SU-DHL-6 (cell line): ENCODE measurements at regions not wholly inside any gene's neighbourhood (a gene's known extent, or its start where the extent isn't known, plus 50 kb on each side); places are given as distances from the start of the nearest gene placed in this dataset.

ENCODE experiments used
- H2AFZ ChIP-seq: fragments of 200-600 bp; sonication (generic); 2 replicates; pipeline ENCODE4 v1.6.1; 2014; ENCODE audit warnings: low read depth, mild to moderate bottlenecking, moderate library complexity, mixed read lengths, antibody characterized with exemption, low read length; ENCODE audit not compliant: severe bottlenecking
- H3F3A ChIP-seq: fragments of 200-600 bp; shearing (Covaris generic); 2 replicates; pipeline ENCODE4 v1.6.0; 2016; ENCODE audit warnings: antibody characterized with exemption, mild to moderate bottlenecking; ENCODE audit not compliant: insufficient read depth
- H3K27ac ChIP-seq: fragments of 200-600 bp; sonication (generic); 2 replicates; pipeline ENCODE4 v1.5.1; 2016; ENCODE audit warnings: low read depth, mild to moderate bottlenecking, low read length, moderate library complexity, mixed read lengths
- H3K27me3 ChIP-seq: fragments of 200-600 bp; sonication (generic), shearing (Covaris generic); 2 replicates; pipeline ENCODE4 v1.6.0; 2014; ENCODE audit warnings: mild to moderate bottlenecking, low read length
- H3K36me3 ChIP-seq: fragments of 200-600 bp; sonication (generic); 2 replicates; pipeline ENCODE4 v1.6.1; 2014; ENCODE audit warnings: mild to moderate bottlenecking, low read length, mixed read lengths
- H3K4me2 ChIP-seq: fragments of 300-600, 200-600 bp; shearing (Covaris generic), sonication (generic); 2 replicates; pipeline ENCODE4 v1.6.0; 2014; ENCODE audit warnings: low read length, low read depth, mild to moderate bottlenecking; ENCODE audit not compliant: poor library complexity, severe bottlenecking
- H3K4me3 ChIP-seq: fragments of 200-600 bp; sonication (generic); 2 replicates; pipeline ENCODE4 v1.5.1; 2014; ENCODE audit warnings: antibody characterized with exemption, low read length, mild to moderate bottlenecking, mixed read lengths; ENCODE audit not compliant: insufficient read depth, poor library complexity, severe bottlenecking
- H3K79me2 ChIP-seq: fragments of 200-600 bp; sonication (generic); 2 replicates; pipeline ENCODE4 v1.6.1; 2014; ENCODE audit warnings: mild to moderate bottlenecking, low read length, moderate library complexity; ENCODE audit not compliant: insufficient read depth
- H3K9ac ChIP-seq: fragments of 200-600 bp; sonication (generic); 2 replicates; pipeline ENCODE4 v1.7.0; 2014; ENCODE audit warnings: mild to moderate bottlenecking, low read length
- H3K9me2 ChIP-seq: fragments of 200-600 bp; sonication (generic); replicated peaks from 2 replicates; pipeline ENCODE4 v1.6.1; 2014; ENCODE audit warnings: low read length; ENCODE audit not compliant: insufficient read depth
- H3K9me3 ChIP-seq: fragments of 200-600 bp; sonication (generic); 2 replicates; pipeline ENCODE4 v1.6.1; 2014; ENCODE audit warnings: low read length, mixed read lengths; ENCODE audit not compliant: insufficient read depth
- H4K20me1 ChIP-seq: fragments of 200-600 bp; sonication (generic); 2 replicates; pipeline ENCODE4 v1.6.1; 2014; ENCODE audit warnings: low read depth, mild to moderate bottlenecking, antibody characterized with exemption, low read length, moderate library complexity, mixed read lengths
- EZH2phosphoT487 ChIP-seq: fragments of 200-600 bp; sonication (generic), shearing (Covaris generic); conservative IDR thresholded peaks from 2 replicates; pipeline ENCODE4 v1.6.1; 2018; ENCODE audit warnings: mild to moderate bottlenecking, antibody characterized with exemption, low read length, moderate library complexity, mixed read lengths
- TF ChIP-seq, protein P1 (sequence below): fragments of 200-600 bp; sonication (generic); IDR thresholded peaks from one replicate; pipeline ENCODE4 v1.5.1; 2017; ENCODE audit warnings: antibody characterized with exemption, mild to moderate bottlenecking, low read length, moderate library complexity; ENCODE audit not compliant: insufficient read depth, poor library complexity, severe bottlenecking

DNA sequence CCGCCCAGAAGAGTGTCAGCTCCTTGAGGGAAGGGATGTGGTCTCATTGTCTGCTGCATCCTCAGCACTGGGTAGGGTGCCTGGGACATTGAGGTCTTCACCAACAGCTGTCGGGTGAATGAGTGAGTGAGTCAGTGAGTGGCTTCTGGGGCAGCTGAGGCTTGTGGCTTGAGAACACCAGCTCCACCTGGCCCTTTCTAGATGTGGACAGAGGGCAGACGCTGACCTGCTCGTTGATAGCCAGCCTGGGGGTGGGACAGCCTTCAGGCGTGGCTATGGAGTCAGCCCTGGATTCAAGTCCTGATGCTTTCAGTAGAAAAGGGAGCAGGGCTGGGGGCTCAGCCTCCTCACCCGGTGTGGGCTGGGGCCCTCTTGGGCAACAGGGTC, 215.1 kb downstream of the C9orf50 start:
- Histone ChIP-seq H3K9ac (no peak overlapping the region), H3K9me3 (no peaks in the 10 kb centered on the region), H3K4me3 (no peak overlapping the region), H3K79me2 (no peaks in the 10 kb centered on the region), H3K27me3 (no peaks in the 10 kb centered on the region), H3K9me2 (no peaks in the 10 kb centered on the region), H3K27ac (no peak overlapping the region), H3K36me3 (no peaks in the 10 kb centered on the region), H3F3A (no peaks in the 10 kb centered on the region), H2AFZ (no peak overlapping the region), H4K20me1 (no peaks in the 10 kb centered on the region), H3K4me2 (no peak overlapping the region)
- TF ChIP-seq EZH2phosphoT487, result no peak
- TF ChIP-seq, protein P1, sequence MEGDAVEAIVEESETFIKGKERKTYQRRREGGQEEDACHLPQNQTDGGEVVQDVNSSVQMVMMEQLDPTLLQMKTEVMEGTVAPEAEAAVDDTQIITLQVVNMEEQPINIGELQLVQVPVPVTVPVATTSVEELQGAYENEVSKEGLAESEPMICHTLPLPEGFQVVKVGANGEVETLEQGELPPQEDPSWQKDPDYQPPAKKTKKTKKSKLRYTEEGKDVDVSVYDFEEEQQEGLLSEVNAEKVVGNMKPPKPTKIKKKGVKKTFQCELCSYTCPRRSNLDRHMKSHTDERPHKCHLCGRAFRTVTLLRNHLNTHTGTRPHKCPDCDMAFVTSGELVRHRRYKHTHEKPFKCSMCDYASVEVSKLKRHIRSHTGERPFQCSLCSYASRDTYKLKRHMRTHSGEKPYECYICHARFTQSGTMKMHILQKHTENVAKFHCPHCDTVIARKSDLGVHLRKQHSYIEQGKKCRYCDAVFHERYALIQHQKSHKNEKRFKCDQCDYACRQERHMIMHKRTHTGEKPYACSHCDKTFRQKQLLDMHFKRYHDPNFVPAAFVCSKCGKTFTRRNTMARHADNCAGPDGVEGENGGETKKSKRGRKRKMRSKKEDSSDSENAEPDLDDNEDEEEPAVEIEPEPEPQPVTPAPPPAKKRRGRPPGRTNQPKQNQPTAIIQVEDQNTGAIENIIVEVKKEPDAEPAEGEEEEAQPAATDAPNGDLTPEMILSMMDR, result no peak

DNA sequence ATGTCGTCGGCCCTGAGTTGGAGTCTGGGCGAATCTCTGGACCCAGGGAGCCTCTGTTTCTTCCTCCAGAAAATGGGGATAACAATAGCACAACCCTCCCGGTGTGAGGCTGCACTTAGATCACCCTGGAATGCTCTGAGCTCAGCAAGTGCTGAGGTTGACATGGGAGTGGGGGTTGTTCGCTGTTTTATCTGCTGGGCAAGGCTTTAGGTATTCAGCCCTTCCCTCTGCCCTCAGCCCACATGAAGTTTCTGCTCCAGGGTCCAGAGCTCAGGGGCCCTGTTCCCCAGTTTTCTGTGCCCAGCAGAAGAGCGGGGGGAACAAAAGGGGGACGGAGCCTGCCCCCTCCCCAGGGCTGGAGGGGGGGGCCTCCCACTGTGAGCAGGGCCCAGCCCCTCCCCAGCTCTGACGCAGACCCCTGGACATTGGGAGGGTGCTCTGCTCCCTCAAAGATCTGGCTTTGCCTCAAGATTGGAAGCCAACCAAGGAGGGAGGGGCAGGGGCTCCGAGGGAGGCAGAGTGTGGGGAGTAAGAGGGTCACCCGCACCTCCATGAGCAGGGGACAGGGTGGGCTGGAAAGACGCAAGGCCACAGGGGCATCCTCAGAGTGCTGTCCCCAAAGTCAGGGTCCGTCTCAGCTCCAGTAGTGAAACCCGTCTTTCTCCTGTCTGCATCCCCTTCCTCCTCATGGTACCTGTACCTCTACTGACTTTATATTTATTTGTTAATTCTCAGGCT, 215.6 kb downstream of the C9orf50 start:
- no peak overlapping the region for H3K27ac ChIP-seq
- no peaks in the 10 kb centered on the region for H3K27me3 ChIP-seq
- TF ChIP-seq, protein P1, result no peak
- no peak for TF ChIP-seq EZH2phosphoT487
- no peaks in the 10 kb centered on the region for H3F3A ChIP-seq
- no peaks in the 10 kb centered on the region for H4K20me1 ChIP-seq
- no peak overlapping the region for H3K4me2 ChIP-seq
- no peak overlapping the region for H3K4me3 ChIP-seq
- H3K9ac ChIP-seq, result no peak overlapping the region
- no peaks in the 10 kb centered on the region for H3K9me3 ChIP-seq
- H2AFZ ChIP-seq, result no peak overlapping the region
- no peaks in the 10 kb centered on the region for H3K9me2 ChIP-seq
- no peaks in the 10 kb centered on the region for H3K79me2 ChIP-seq
- H3K36me3 ChIP-seq, result no peaks in the 10 kb centered on the region

DNA sequence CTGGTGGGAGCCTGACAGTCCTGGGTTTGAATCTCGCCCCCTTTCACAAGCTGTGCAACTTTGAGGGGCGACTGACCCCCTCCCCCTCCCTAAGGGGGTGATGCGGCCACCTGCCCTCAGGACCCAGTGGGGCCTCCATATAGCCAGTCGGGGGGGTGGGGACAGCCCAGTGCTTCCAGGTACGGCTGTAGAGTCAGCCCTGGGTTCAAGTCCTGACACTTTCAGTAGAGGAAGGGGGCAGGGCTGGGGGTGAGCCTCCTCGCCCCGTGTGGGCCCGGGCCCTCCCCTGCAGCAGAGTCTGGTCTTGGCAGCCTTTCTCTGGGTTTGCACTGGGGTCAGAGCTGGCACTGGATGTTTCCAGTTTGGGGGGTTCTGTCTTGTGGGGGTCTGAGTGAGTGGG, 216.3 kb downstream of the C9orf50 start:
- no peaks in the 10 kb centered on the region for H3K79me2 ChIP-seq
- no peak overlapping the region for H3K9ac ChIP-seq
- no peaks in the 10 kb centered on the region for H4K20me1 ChIP-seq
- H2AFZ ChIP-seq, result no peak overlapping the region
- H3K9me3 ChIP-seq, result no peaks in the 10 kb centered on the region
- no peak overlapping the region for H3K27ac ChIP-seq
- H3K27me3 ChIP-seq, result no peaks in the 10 kb centered on the region
- H3K9me2 ChIP-seq, result no peaks in the 10 kb centered on the region
- no peaks in the 10 kb centered on the region for H3K36me3 ChIP-seq
- H3K4me2 ChIP-seq, result no peak overlapping the region
- H3K4me3 ChIP-seq, result no peak overlapping the region
- H3F3A ChIP-seq, result no peaks in the 10 kb centered on the region
- TF ChIP-seq, protein P1, result no peak
- TF ChIP-seq EZH2phosphoT487, result no peak
